GM13976 (cell line): ENCODE measurements at regions not wholly inside any gene's neighbourhood (a gene's known extent, or its start where the extent isn't known, plus 50 kb on each side); places are given as distances from the start of the nearest gene placed in this dataset.
"Not testable (repeated sequence)": the region's sequence is repeated elsewhere in the genome, so short reads cannot be mapped to it uniquely, and the experiment has no call there.

Source experiments
- DNase-seq: peaks from one replicate; pipeline ENCODE4 v3.0.0; 2012; ENCODE audit warnings: low spot score
- CTCF ChIP-seq: IDR thresholded peaks from 2 replicates; pipeline ENCODE4 v1.5.1; 2012; ENCODE audit warnings: borderline replicate concordance, mild to moderate bottlenecking; ENCODE audit not compliant: insufficient read depth; ENCODE audit errors: extremely low read depth, missing control alignments, control extremely low read depth
- in situ Hi-C: fragments of 300-500 bp; cut with MboI; formaldehyde crosslinking; loops from one replicate; pipeline ENCODE4 v1.12.0; 2022; ENCODE audit warnings: low sequenced_read_pairs, mixed read lengths, inconsistent platforms; ENCODE audit not compliant: unreplicated experiment

DNA sequence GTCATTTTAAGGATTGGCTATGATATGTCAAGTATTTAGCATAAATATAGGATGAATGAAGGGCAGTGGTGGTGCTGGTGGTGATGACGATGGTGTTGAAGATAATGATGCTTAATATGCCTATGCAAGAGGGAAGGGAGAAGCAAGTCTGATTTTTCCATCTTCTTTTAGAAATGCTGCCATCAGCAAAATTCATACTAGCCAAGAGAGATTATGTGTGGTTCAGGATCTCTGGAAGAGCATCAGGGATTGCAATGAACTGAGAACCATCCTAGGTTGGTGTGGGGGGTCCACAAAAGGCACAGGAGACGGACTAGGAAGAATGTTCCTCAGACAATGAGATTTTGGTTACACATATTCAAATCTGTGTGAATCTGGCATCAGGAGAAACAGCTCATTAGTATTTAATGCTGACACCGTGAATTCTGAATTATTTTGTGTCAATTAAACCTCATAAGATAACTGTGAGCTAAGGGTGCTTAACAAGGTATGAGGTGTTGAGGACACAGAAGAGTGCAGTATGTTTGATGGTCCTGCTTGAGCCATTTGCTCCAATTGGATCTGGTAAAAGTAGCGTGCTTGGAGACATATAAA lies 1120.8 kb upstream of the GOT2 start:
- in situ Hi-C loops, result no loop called here
- no peak for TF ChIP-seq CTCF

DNA sequence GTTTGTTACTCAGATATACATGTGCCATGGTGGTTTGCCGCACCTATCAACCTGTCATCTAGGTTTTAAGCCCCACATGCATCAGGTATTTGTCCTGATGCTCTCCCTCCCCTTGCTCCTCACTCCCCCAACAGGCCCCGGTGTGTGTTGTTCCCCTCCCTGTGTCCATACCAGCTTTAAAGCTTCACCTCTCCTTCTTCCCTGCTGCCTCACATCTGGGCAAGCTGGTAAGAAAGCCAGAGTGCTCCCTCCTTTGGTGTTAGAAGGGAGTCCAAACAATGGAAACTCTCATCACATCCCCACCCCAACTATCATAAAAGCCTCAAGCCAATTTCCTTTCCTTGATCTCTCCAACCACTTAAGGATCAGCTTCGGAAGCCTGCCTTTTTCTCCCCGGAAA lies 1115.6 kb upstream of the GOT2 start:
- in situ Hi-C loops, result no loop called here

More for the DNA sequence above, 1120.8 kb upstream of the GOT2 start:
- DNase-seq, result no peak

GRCh38 chr16:59848296-59848695 lies 1114.2 kb upstream of the GOT2 start:
- in situ Hi-C loops, result no loop called here
- no peak for DNase-seq
- TF ChIP-seq CTCF, result no peak

More for the DNA sequence above, 1115.6 kb upstream of the GOT2 start:
- DNase-seq, result no peak
- TF ChIP-seq CTCF, result no peak

DNA sequence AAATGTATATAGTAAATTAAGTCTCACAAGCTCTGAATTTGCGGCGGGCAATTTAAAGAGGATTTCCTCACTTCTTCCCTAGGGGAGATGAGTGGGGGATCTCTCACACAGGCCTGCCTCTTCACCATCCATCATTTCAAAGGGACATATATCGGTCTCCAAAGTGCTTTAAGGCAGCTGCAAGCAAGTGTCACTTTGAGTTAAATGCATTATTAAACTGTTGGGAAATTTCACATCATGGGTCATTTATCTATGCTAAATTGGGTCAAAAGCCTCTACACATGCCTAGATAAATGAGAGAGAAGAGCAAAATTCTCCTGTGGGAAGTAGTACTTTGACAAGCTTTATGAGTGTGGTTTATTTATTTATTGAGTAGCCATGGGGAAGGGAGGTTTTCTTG lies 1106.1 kb upstream of the GOT2 start:
- in situ Hi-C loops, result no loop called here
- no peak for TF ChIP-seq CTCF
- DNase-seq, result no peak

DNA sequence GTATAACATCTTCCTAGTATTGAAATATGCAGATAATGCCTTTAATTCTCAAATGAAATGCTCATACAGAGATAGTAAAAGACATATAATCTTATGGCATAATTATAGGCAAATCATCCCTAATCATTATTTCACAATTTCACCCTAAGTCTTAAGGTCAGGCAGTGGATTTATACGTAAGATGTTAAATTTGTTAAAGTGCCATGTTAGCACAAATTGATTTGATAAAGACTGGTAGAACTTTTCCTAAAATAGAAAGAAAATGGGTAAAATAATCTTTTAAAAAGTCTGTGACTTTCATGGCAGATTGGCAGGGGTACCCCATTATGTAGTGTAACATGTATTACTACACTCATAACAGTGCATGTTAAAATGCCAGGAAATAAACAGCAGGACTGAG lies 1092.7 kb upstream of the GOT2 start:
- no peak for TF ChIP-seq CTCF
- in situ Hi-C loops, result no loop called here
- no peak for DNase-seq

- DNase-seq, in situ Hi-C loops: not testable (repeated sequence)
These were observed 1075.4 kb upstream of the GOT2 start for GRCh38 chr16:59809488-59809887.

DNA sequence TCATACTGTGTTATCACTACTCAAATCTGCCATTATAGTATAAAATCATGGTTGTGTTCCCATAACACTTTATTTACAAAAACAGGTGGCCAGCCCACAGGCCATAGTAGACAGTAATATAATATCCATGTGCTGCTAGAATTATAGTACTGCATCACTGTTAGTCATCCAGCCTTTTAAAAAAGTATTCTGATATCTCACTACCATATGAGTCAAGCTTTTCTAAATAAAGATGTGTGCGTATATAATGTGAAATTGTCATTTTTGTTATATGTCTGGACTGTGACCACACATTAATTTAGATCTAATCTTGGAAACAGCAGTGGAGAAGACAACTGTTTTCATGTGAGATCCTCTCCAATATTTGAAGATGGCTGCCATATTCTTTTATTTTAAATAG lies 1049.1 kb upstream of the GOT2 start:
- no peak for DNase-seq
- no peak for TF ChIP-seq CTCF
- in situ Hi-C loops, result no loop called here

DNA sequence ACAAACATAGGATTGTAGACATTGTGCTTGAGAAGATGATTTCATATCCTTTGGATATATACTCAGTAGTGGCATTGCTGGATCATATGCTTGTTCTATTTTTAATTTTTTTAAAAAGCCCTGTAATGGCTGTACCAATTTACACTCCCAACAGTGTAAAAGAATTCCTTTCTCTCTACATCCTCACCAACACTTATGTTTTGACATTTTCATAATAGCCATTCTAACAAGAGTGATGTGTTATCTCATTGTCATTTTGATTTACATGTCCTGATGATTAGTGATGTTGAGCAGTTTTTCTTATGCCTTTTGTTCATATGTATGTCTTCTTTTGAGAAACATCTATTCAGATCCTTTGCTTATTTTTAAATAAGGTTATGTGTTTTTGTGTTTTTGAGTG lies 1039.2 kb upstream of the GOT2 start:
- no peak for TF ChIP-seq CTCF
- DNase-seq, result no peak
- in situ Hi-C loops, result no loop called here
